Naive thymus-derived CD4-positive, alpha-beta T cell (primary cell): ENCODE measurements at regions not wholly inside any gene's neighbourhood (a gene's known extent, or its start where the extent isn't known, plus 50 kb on each side); places are given as distances from the start of the nearest gene placed in this dataset.

Source experiments
- ATAC-seq: fragments of 150-1000 bp; cut with Tn5 transposase; 2 replicates; pipeline ENCODE4 v1.10.0; 2021; ENCODE audit warnings: mild to moderate bottlenecking, moderate library complexity
- CTCF ChIA-PET: fragments of 350-600 bp; sonication (Branson Sonifier 250); formaldehyde crosslinking; loops from one replicate; lab custom pipeline; 2021; ENCODE audit warnings: antibody characterized with exemption; lab: Charles Lee
- POLR2A ChIA-PET: fragments of 350-600 bp; sonication (Branson Sonifier 250); formaldehyde crosslinking; loops from one replicate; lab custom pipeline; 2021; ENCODE audit warnings: antibody characterized with exemption, inconsistent platforms; lab: Charles Lee
- DNase-seq, 9 donors: peaks; one replicate each; pipeline versions ENCODE4 v3.0.0 to v3.0.0-alpha.2; 2020 to 2022; ENCODE audit warnings: mixed read lengths in 1 of 9
- H3K27ac ChIP-seq: one replicate; pipeline ENCODE4 v1.7.0; 2013; ENCODE audit warnings: mild to moderate bottlenecking, low read depth, low read length, moderate library complexity
- H3K27me3 ChIP-seq, 2 donors: one replicate each; pipeline ENCODE4 v1.7.0; 2013; ENCODE audit warnings: low read length in 2 of 2, mild to moderate bottlenecking in 2 of 2, moderate library complexity in 2 of 2; ENCODE audit not compliant: control insufficient read depth in 2 of 2, insufficient read depth in 2 of 2
- H3K36me3 ChIP-seq, 3 experiments: 1 replicate in 2 of 3; 2 replicates in 1 of 3; pipeline ENCODE4 v1.7.0; 2013; ENCODE audit warnings: low read length in 3 of 3, mild to moderate bottlenecking in 3 of 3, moderate library complexity in 1 of 3; ENCODE audit not compliant: insufficient read depth in 3 of 3, control insufficient read depth in 2 of 3
- H3K4me1 ChIP-seq, 2 donors: one replicate each; pipeline ENCODE4 v1.7.0; 2013; ENCODE audit warnings: low read length in 2 of 2, mild to moderate bottlenecking in 2 of 2, moderate library complexity in 1 of 2; ENCODE audit not compliant: control insufficient read depth in 2 of 2, insufficient read depth in 2 of 2
- H3K4me3 ChIP-seq: 2 replicates; pipeline ENCODE4 v1.7.0; 2013; ENCODE audit warnings: mild to moderate bottlenecking, low read length
- H3K9me3 ChIP-seq, 3 experiments: 1 replicate in 2 of 3; 2 replicates in 1 of 3; pipeline ENCODE4 v1.7.0; 2013; ENCODE audit warnings: low read length in 3 of 3; ENCODE audit not compliant: control insufficient read depth in 2 of 3
- H3K27ac Mint-ChIP-seq, 9 donors: one replicate each; pipeline ENCODE4 v1.8.0; 2020 to 2022; ENCODE audit warnings: mixed read lengths in 9 of 9, mild to moderate bottlenecking in 8 of 9, moderate library complexity in 5 of 9, inconsistent platforms in 2 of 9
- H3K27me3 Mint-ChIP-seq, 5 donors: one replicate each; pipeline ENCODE4 v1.8.0; 2021 to 2022; ENCODE audit warnings: mixed read lengths in 5 of 5, mild to moderate bottlenecking in 1 of 5
- H3K36me3 Mint-ChIP-seq, 5 donors: one replicate each; pipeline ENCODE4 v1.8.0; 2020 to 2022; ENCODE audit warnings: mixed read lengths in 5 of 5, mild to moderate bottlenecking in 3 of 5, inconsistent platforms in 1 of 5
- H3K4me1 Mint-ChIP-seq, 7 donors: one replicate each; pipeline ENCODE4 v1.8.0; 2020 to 2022; ENCODE audit warnings: mixed read lengths in 7 of 7, mild to moderate bottlenecking in 3 of 7, inconsistent platforms in 1 of 7
- H3K4me3 Mint-ChIP-seq, 10 donors: one replicate each; pipeline ENCODE4 v1.8.0; 2020 to 2022; ENCODE audit warnings: mild to moderate bottlenecking in 10 of 10, mixed read lengths in 10 of 10, moderate library complexity in 6 of 10, inconsistent platforms in 2 of 10
- H3K9me3 Mint-ChIP-seq, 11 donors: one replicate each; pipeline ENCODE4 v1.8.0; 2020 to 2022; ENCODE audit warnings: mixed read lengths in 11 of 11, mild to moderate bottlenecking in 4 of 11, inconsistent platforms in 1 of 11, moderate library complexity in 1 of 11
- intact Hi-C, 2 donors: fragments of 100-400 bp; cut with micrococcal nuclease; formaldehyde crosslinking; loops; one replicate each; pipeline ENCODE4 v1.15.1; 2023

DNA sequence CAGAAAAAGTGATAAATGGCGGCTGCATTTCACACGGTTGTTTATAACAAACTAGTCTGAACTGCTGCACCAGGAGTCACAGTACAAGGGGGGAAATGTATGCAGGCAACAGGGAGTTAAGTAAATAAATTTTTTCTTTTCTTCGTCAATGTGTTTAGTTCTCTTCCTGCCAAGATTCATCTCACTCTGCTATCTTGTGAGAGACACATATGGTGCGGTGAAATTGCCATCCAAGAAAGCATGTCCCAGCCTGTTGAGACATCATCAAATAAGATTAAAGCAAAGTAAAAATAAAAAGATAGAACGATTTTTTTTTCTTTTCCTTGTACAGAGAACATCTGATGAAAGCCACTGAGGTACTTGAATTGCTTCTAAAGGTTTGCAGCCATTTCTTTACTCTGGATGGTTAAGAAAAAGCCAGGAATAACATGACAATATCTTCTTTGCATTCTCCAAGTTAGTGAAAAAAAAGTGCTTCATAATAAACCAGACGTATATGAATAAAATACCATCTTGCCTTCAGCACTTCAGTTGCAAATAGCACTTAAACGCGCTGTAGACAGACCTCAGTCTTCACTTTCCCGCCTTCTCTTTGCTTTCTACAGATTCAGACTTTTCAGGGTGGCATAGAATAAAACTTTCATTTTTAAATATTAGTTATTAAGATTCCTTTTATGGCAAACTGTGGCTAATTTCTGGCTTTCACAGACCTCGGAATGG is 506.2 kb upstream of the ZFHX3 start:
- no peaks in the 10 kb centered on the region for H3K36me3 Mint-ChIP-seq
- DNase-seq: no peak
- H3K4me3 ChIP-seq: no peak overlapping the region
- POLR2A ChIA-PET: no interaction called here
- no peaks in the 10 kb centered on the region for H3K4me1 ChIP-seq
- H3K9me3 ChIP-seq: no peaks in the 10 kb centered on the region
- no peak overlapping the region for H3K4me3 Mint-ChIP-seq
- no peak overlapping the region for H3K27ac ChIP-seq
- H3K27ac Mint-ChIP-seq: no peak overlapping the region
- H3K27me3 ChIP-seq: no peaks in the 10 kb centered on the region
- no peak for ATAC-seq
- H3K4me1 Mint-ChIP-seq: no peaks in the 10 kb centered on the region
- no peaks in the 10 kb centered on the region for H3K36me3 ChIP-seq
- peaks cover 0 to 3% (median 0%) of the 10 kb centered on the region in 11 donors for H3K9me3 Mint-ChIP-seq
- H3K27me3 Mint-ChIP-seq: peaks cover 3 to 19% (median 13%) of the 10 kb centered on the region in 5 donors
- intact Hi-C loops: no loop called here
- CTCF ChIA-PET: no interaction called here

DNA sequence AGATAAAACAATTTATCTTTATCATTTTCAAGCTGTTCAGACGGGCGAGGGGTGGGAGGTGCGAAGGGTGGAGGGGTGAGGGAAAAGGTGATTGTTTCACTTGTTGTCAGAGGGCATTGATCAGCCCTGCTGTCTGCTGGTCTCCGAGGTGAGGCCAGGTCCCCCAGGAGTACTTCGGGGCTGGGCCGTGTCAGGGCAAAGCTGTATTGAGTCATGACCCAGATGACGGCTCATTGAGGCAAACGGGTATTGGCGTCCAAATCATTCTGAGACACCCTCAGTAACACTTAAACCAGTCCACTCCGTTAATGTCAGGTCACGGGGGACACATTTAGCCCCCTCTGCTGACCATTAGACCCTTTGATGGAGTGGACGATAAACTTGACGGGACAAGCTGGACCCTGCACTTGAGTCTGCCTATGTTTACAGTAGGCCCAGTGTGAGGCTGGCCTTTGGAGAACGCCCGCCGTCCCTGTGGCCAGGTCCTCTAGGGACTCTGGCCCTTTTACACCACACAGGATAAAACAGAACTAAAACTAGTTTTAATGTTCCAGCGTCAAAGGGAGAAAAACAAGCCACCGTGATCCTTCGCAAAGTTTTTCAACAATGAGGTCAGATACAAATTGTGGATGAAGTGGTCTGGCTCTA is 502.2 kb upstream of the ZFHX3 start:
- peaks cover 0 to 2% (median 0%) of the 10 kb centered on the region in 7 donors for H3K4me1 Mint-ChIP-seq
- no peak overlapping the region for H3K4me3 Mint-ChIP-seq
- H3K4me3 ChIP-seq: no peak overlapping the region
- CTCF ChIA-PET: no interaction called here
- H3K9me3 ChIP-seq: no peaks in the 10 kb centered on the region
- H3K27me3 ChIP-seq: no peaks in the 10 kb centered on the region
- peaks cover 27 to 45% (median 29%) of the 10 kb centered on the region in 5 donors for H3K27me3 Mint-ChIP-seq
- H3K4me1 ChIP-seq: no peaks in the 10 kb centered on the region
- no peak overlapping the region for H3K27ac Mint-ChIP-seq
- no peak overlapping the region for H3K27ac ChIP-seq
- no peaks in the 10 kb centered on the region for H3K36me3 Mint-ChIP-seq
- no peak for DNase-seq
- intact Hi-C loops: no loop called here
- ATAC-seq: no peak
- POLR2A ChIA-PET: no interaction called here
- peaks cover 0 to 3% (median 0%) of the 10 kb centered on the region in 11 donors for H3K9me3 Mint-ChIP-seq
- H3K36me3 ChIP-seq: no peaks in the 10 kb centered on the region

DNA sequence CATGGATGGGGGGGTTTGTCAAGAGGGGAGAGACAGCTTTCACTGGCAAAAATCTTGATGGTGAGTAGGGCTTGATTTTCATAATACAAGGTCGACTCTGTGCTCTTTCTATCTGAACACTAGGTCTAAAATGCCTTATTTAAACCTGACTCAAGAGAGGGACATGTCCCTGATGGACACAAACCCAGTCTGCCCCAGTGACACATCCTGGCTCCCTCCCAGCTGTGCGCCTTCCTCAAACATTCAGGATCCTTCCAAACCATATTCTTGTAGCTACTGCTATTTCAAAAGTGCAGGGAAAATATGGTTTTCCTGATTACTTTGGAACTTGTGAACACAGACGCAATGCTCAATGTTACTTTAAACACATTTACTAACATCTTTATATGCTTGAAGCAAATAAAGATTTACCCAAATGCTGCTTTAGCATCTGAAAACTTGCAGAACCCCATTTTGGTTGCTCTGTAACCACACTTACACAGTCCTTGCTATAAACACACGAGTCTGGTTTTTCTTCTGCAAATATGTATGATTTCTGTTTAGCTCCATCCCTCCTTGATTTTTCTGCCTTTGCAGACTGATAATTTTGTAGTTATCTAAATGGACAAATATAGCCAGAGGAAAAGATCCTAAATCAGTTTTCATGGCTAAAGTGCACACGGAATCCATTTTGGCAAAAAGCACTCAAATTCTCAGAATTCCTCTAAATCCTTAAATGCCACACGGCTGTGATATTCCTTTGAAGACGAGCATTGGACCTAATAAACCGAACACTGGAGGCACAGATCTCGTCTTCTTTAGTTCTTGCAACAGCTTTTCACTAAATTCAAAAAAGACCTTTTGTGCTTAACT is 499.9 kb upstream of the ZFHX3 start:
- Histone ChIP-seq H3K9me3 (no peaks in the 10 kb centered on the region), H3K27me3 (no peaks in the 10 kb centered on the region), H3K4me1 (no peaks in the 10 kb centered on the region), H3K36me3 (no peaks in the 10 kb centered on the region), H3K27ac (no peak overlapping the region), H3K4me3 (no peak overlapping the region)
- peaks cover 49 to 69% (median 52%) of the 10 kb centered on the region in 5 donors for H3K27me3 Mint-ChIP-seq
- ATAC-seq (no peak), DNase-seq (no peak)
- peaks cover 0 to 4% (median 0%) of the 10 kb centered on the region in 7 donors for H3K4me1 Mint-ChIP-seq
- ChIA-PET POLR2A (no interaction called here), CTCF (interaction anchor here (0.7 kb wide), 1 partner anchor 16 kb away, joined by 3 read pairs; no protein-coding TSS in a partner anchor)
- H3K9me3 Mint-ChIP-seq: peaks cover 0 to 5% (median 0%) of the 10 kb centered on the region in 11 donors
- no peak overlapping the region for H3K27ac Mint-ChIP-seq
- no peak overlapping the region for H3K4me3 Mint-ChIP-seq
- intact Hi-C loops: no loop called here
- peaks cover 0 to 5% (median 0%) of the 10 kb centered on the region in 5 donors for H3K36me3 Mint-ChIP-seq

DNA sequence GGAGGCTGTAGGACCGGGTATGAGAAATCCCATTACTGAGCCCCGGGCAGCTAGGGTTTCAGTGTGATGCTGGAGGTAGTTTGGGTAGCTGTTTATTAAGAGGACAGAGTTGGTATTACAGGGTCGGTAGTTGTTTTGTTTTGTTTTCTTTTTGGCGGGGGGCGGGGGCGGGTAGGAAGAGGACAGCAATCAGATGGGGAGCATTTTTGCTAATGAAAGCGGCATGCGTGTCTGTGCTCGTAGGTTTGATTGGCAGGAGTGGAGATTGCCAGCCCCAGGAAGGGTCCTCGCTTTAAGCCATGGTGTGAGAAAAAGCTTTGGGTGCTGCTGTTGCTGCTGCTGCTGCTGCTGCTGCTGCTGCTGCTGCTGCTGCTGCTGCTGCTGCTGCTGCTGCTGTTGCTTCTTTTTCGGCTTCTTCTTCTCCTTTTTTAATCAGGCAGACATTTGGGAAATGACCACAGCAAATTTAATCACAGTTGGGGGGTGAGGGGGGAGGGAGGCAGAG is 498.5 kb upstream of the ZFHX3 start:
- H3K9me3 ChIP-seq: no peaks in the 10 kb centered on the region
- ChIA-PET CTCF (no interaction called here), POLR2A (no interaction called here)
- no peaks in the 10 kb centered on the region for H3K36me3 ChIP-seq
- Mint-ChIP-seq H3K4me3 (no peak overlapping the region), H3K36me3 (peaks cover 0 to 9% (median 0%) of the 10 kb centered on the region in 5 donors), H3K4me1 (peaks cover 0 to 4% (median 0%) of the 10 kb centered on the region in 7 donors), H3K27me3 (peaks cover 51 to 73% (median 58%) of the 10 kb centered on the region in 5 donors), H3K27ac (no peak overlapping the region), H3K9me3 (peaks cover 0 to 5% (median 0%) of the 10 kb centered on the region in 11 donors)
- H3K27me3 ChIP-seq: no peaks in the 10 kb centered on the region
- H3K4me3 ChIP-seq: no peak overlapping the region
- DNase-seq: no peak
- ATAC-seq: no peak
- no peaks in the 10 kb centered on the region for H3K4me1 ChIP-seq
- intact Hi-C loops: no loop called here
- no peak overlapping the region for H3K27ac ChIP-seq

DNA sequence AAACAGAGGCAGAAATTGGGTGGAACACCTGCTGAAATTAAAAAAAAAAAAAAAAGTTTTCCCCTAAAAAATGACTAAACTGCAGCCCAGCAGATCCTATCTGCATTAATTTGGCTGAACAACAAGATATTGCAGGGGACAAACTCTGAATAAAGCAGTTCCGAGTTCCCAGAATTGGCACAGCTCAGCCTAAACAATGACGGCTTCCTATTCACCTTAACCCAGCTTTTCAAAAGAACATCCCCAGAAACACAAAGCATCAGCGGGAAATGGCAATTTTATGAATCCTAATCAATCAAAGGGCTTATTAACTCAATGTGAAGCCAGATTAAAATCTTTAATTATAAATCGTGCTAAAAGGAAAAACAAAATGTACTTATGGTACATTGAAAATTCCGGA is 497.8 kb upstream of the ZFHX3 start:
- Mint-ChIP-seq H3K27me3 (peaks cover 51 to 74% (median 58%) of the 10 kb centered on the region in 5 donors), H3K4me1 (peaks cover 0 to 4% (median 0%) of the 10 kb centered on the region in 7 donors), H3K36me3 (peaks cover 0 to 9% (median 0%) of the 10 kb centered on the region in 5 donors), H3K9me3 (peaks cover 0 to 5% (median 0%) of the 10 kb centered on the region in 11 donors), H3K27ac (no peak overlapping the region), H3K4me3 (no peak overlapping the region)
- Histone ChIP-seq H3K27me3 (no peaks in the 10 kb centered on the region), H3K27ac (no peak overlapping the region), H3K4me1 (no peaks in the 10 kb centered on the region), H3K9me3 (no peaks in the 10 kb centered on the region), H3K36me3 (no peaks in the 10 kb centered on the region), H3K4me3 (no peak overlapping the region)
- ChIA-PET POLR2A (no interaction called here), CTCF (no interaction called here)
- DNase-seq (no peak), ATAC-seq (no peak)
- intact Hi-C loops: no loop called here

DNA sequence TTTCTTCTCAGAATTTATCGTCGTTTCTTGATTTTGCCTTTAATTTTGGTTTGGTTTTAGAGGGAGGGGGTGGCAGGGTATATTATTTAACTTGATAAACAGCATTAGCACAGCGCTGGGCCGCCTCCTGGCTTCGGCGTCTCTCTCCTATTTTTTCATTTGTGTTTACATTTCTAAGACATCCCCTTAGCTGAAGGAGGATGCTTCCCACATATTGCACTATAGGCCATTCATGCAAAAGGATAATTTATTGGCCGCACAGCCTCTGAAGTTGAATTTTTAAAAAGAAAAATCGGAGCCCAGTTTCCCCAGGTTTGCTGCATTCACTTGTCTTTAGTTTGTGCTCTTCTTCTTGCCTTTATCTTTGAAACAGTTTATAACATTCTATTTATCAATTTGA is 497.4 kb upstream of the ZFHX3 start:
- H3K4me1 ChIP-seq: no peaks in the 10 kb centered on the region
- no peak overlapping the region for H3K27ac Mint-ChIP-seq
- H3K4me3 Mint-ChIP-seq: no peak overlapping the region
- H3K27me3 Mint-ChIP-seq: peaks cover 51 to 72% (median 58%) of the 10 kb centered on the region in 5 donors
- no peaks in the 10 kb centered on the region for H3K36me3 ChIP-seq
- H3K9me3 Mint-ChIP-seq: peaks cover 0 to 5% (median 0%) of the 10 kb centered on the region in 11 donors
- no peak overlapping the region for H3K27ac ChIP-seq
- intact Hi-C loops: no loop called here
- ATAC-seq: no peak
- H3K4me1 Mint-ChIP-seq: peaks cover 0 to 4% (median 0%) of the 10 kb centered on the region in 7 donors
- POLR2A ChIA-PET: no interaction called here
- DNase-seq: no peak
- CTCF ChIA-PET: no interaction called here
- no peaks in the 10 kb centered on the region for H3K27me3 ChIP-seq
- H3K36me3 Mint-ChIP-seq: peaks cover 0 to 9% (median 0%) of the 10 kb centered on the region in 5 donors
- no peaks in the 10 kb centered on the region for H3K9me3 ChIP-seq
- no peak overlapping the region for H3K4me3 ChIP-seq
